GM18499 (cell line): ENCODE measurements at regions not wholly inside any gene's neighbourhood (a gene's known extent, or its start where the extent isn't known, plus 50 kb on each side); places are given as distances from the start of the nearest gene placed in this dataset.
"Not testable (repeated sequence)": the region's sequence is repeated elsewhere in the genome, so short reads cannot be mapped to it uniquely, and the experiment has no call there.

Source experiments
- ATAC-seq: cut with Tn5 transposase; IDR thresholded peaks from one replicate; pipeline ENCODE4 v1.9.1; 2021; ENCODE audit warnings: moderate number of reproducible peaks; ENCODE audit not compliant: insufficient read depth, unreplicated experiment

GRCh38 chr16:16984091-16984490 lies 486.7 kb downstream of the XYLT1 start:
- not testable (repeated sequence) for ATAC-seq

- no peak for ATAC-seq
Measured at GRCh38 chr16:16985707-16986106, 485.1 kb downstream of the XYLT1 start.

- ATAC-seq = no peak
Measured at GRCh38 chr16:16988963-16989362, 481.8 kb downstream of the XYLT1 start.

- no peak for ATAC-seq
Measured at GRCh38 chr16:16989368-16989767, 481.4 kb downstream of the XYLT1 start.

GRCh38 chr16:16991711-16992110 lies 479.0 kb downstream of the XYLT1 start:
- no peak for ATAC-seq

- no peak for ATAC-seq
Measured at GRCh38 chr16:16992975-16993765, 477.6 kb downstream of the XYLT1 start.

GRCh38 chr16:16994831-16995230 lies 475.9 kb downstream of the XYLT1 start:
- no peak for ATAC-seq

- ATAC-seq = no peak
Measured at GRCh38 chr16:16996827-16997226, 473.9 kb downstream of the XYLT1 start.

- no peak for ATAC-seq
Measured at GRCh38 chr16:16997349-16997748, 473.4 kb downstream of the XYLT1 start.

GRCh38 chr16:17001471-17001870 lies 469.3 kb downstream of the XYLT1 start:
- ATAC-seq = no peak

GRCh38 chr16:17002565-17002964 lies 468.2 kb downstream of the XYLT1 start:
- ATAC-seq = no peak

GRCh38 chr16:17005963-17006362 lies 464.8 kb downstream of the XYLT1 start:
- ATAC-seq = not testable (repeated sequence)

GRCh38 chr16:17011712-17012111 lies 459.0 kb downstream of the XYLT1 start:
- ATAC-seq = no peak

GRCh38 chr16:17013038-17013437 lies 457.7 kb downstream of the XYLT1 start:
- ATAC-seq = no peak

GRCh38 chr16:17014484-17015121 lies 456.2 kb downstream of the XYLT1 start:
- no peak for ATAC-seq

GRCh38 chr16:17015702-17016101 lies 455.1 kb downstream of the XYLT1 start:
- no peak for ATAC-seq

- no peak for ATAC-seq
Measured at GRCh38 chr16:17017442-17017841, 453.3 kb downstream of the XYLT1 start.

- no peak for ATAC-seq
Measured at GRCh38 chr16:17018585-17018939, 452.2 kb downstream of the XYLT1 start.

GRCh38 chr16:17019366-17019765 lies 451.4 kb downstream of the XYLT1 start:
- ATAC-seq = no peak

GRCh38 chr16:17023606-17024005 lies 447.2 kb downstream of the XYLT1 start:
- ATAC-seq = no peak

GRCh38 chr16:17024514-17024913 lies 446.2 kb downstream of the XYLT1 start:
- ATAC-seq = no peak
